GM12874 (cell line): ENCODE measurements at regions not wholly inside any gene's neighbourhood (a gene's known extent, or its start where the extent isn't known, plus 50 kb on each side); places are given as distances from the start of the nearest gene placed in this dataset.

Source experiments
- CTCF ChIP-seq: IDR thresholded peaks from 2 replicates; pipeline ENCODE4 v1.5.1; 2011; ENCODE audit warnings: low read depth, mild to moderate bottlenecking, control low read depth, low read length, moderate library complexity; ENCODE audit not compliant: insufficient read depth

GRCh38 chr5:74209571-74209970 lies 431.0 kb downstream of the ENC1 start:
- no peak for TF ChIP-seq CTCF

- no peak for TF ChIP-seq CTCF
Observed at GRCh38 chr5:74206579-74207550, 433.7 kb downstream of the ENC1 start.

- TF ChIP-seq CTCF: no peak
Observed at GRCh38 chr5:74205767-74206578, 434.6 kb downstream of the ENC1 start.

- no peak for TF ChIP-seq CTCF
Observed at GRCh38 chr5:74201334-74202081, 439.0 kb downstream of the ENC1 start.

- TF ChIP-seq CTCF: no peak
Observed at GRCh38 chr5:74200560-74200959, 440.0 kb downstream of the ENC1 start.

GRCh38 chr5:74199436-74200210 lies 440.9 kb downstream of the ENC1 start:
- no peak for TF ChIP-seq CTCF
